Tibial nerve (tissue), 4 donors: ENCODE measurements at regions not wholly inside any gene's neighbourhood (a gene's known extent, or its start where the extent isn't known, plus 50 kb on each side); places are given as distances from the start of the nearest gene placed in this dataset.

Experiments used
- DNase-seq, 2 donors: peaks; one replicate each; pipeline ENCODE4 v3.0.0-alpha.2; 2019; ENCODE audit warnings: low spot score in 2 of 2
- H3K27ac ChIP-seq, 4 donors: fragments of 200-600 bp; sonication (generic) in 3 of 4; one replicate each; pipeline ENCODE4 v1.5.1; 2017 to 2019; ENCODE audit warnings: mild to moderate bottlenecking in 1 of 4
- H3K27me3 ChIP-seq, 2 donors: fragments of 200-600 bp; sonication (generic) in 1 of 2; one replicate each; pipeline versions ENCODE4 v1.5.1 to v1.6.0; 2017 to 2019
- H3K36me3 ChIP-seq, 3 donors: fragments of 200-600 bp; sonication (generic); one replicate each; pipeline ENCODE4 v1.5.1; 2018 to 2019
- H3K4me1 ChIP-seq, 4 donors: fragments of 200-600 bp; sonication (generic) in 3 of 4; one replicate each; pipeline ENCODE4 v1.5.1; 2017 to 2019
- H3K4me3 ChIP-seq, 4 donors: fragments of 200-600 bp; sonication (generic) in 3 of 4; one replicate each; pipeline ENCODE4 v1.5.1; 2017 to 2019; ENCODE audit warnings: mild to moderate bottlenecking in 1 of 4, moderate library complexity in 1 of 4
- H3K9me3 ChIP-seq, 4 donors: fragments of 200-600 bp; sonication (generic) in 3 of 4; one replicate each; pipeline ENCODE4 v1.5.1; 2017 to 2019
- EP300 ChIP-seq, 2 donors: sonication (generic); formaldehyde crosslinking; IDR thresholded peaks; one replicate each; pipeline ENCODE4 v1.6.1; 2017; ENCODE audit warnings: antibody characterized with exemption in 2 of 2, mild to moderate bottlenecking in 1 of 2
- POLR2A ChIP-seq, 2 donors: fragments of 450-650 bp; IDR thresholded peaks; one replicate each; pipeline ENCODE4 v1.6.1; 2017; ENCODE audit warnings: antibody characterized with exemption in 2 of 2, mild to moderate bottlenecking in 2 of 2, moderate library complexity in 2 of 2
- WGBS, 2 donors: methylation state at CpG; one replicate each; pipeline ENCODE4 v1.1.5; 2018; 5-methylcytosine and 5-hydroxymethylcytosine counted together
- TF ChIP-seq, protein P1 (sequence below), 5 experiments: fragments of 200-600 bp in 3 of 5; fragments of 450-650 bp in 2 of 5; sonication (generic) in 3 of 5; IDR thresholded peaks; one replicate each; pipeline ENCODE4 v1.5.1; 2016 to 2019; ENCODE audit warnings: antibody characterized with exemption in 5 of 5, mild to moderate bottlenecking in 3 of 5, moderate library complexity in 2 of 5

GRCh38 chr10:21052072-21052708 lies 155.1 kb upstream of the NEBL start:
- no peak overlapping the region for H3K27ac ChIP-seq
- H3K36me3 ChIP-seq, result peaks cover 0 to 5% (median 0%) of the 10 kb centered on the region in 3 donors
- TF ChIP-seq EP300 (IDR thresholded peaks at IDR 0.05) (no peak), POLR2A (IDR thresholded peaks at IDR 0.05) (no peak)
- TF ChIP-seq, protein P1, sequence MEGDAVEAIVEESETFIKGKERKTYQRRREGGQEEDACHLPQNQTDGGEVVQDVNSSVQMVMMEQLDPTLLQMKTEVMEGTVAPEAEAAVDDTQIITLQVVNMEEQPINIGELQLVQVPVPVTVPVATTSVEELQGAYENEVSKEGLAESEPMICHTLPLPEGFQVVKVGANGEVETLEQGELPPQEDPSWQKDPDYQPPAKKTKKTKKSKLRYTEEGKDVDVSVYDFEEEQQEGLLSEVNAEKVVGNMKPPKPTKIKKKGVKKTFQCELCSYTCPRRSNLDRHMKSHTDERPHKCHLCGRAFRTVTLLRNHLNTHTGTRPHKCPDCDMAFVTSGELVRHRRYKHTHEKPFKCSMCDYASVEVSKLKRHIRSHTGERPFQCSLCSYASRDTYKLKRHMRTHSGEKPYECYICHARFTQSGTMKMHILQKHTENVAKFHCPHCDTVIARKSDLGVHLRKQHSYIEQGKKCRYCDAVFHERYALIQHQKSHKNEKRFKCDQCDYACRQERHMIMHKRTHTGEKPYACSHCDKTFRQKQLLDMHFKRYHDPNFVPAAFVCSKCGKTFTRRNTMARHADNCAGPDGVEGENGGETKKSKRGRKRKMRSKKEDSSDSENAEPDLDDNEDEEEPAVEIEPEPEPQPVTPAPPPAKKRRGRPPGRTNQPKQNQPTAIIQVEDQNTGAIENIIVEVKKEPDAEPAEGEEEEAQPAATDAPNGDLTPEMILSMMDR (IDR thresholded peaks at IDR 0.05), result no peak
- no peak for DNase-seq
- no peaks in the 10 kb centered on the region for H3K27me3 ChIP-seq
- H3K4me1 ChIP-seq, result no peaks in the 10 kb centered on the region
- peaks cover 0 to 19% (median 0%) of the 10 kb centered on the region in 4 donors for H3K9me3 ChIP-seq
- WGBS, 2 donors, result 74 to 90% methylated on average over 5 of the region's 5 CpGs
- H3K4me3 ChIP-seq, result no peak overlapping the region

GRCh38 chr10:21049482-21049881 lies 152.4 kb upstream of the NEBL start:
- Histone ChIP-seq H3K36me3 (peaks cover 0 to 5% (median 0%) of the 10 kb centered on the region in 3 donors), H3K4me1 (peaks cover 0 to 5% (median 0%) of the 10 kb centered on the region in 4 donors), H3K4me3 (no peak overlapping the region), H3K27me3 (no peaks in the 10 kb centered on the region), H3K27ac (no peak overlapping the region), H3K9me3 (peaks cover 0 to 19% (median 0%) of the 10 kb centered on the region in 4 donors)
- TF ChIP-seq POLR2A (IDR thresholded peaks at IDR 0.05), result no peak
- TF ChIP-seq EP300 (IDR thresholded peaks at IDR 0.05), result no peak
- TF ChIP-seq, protein P1 (IDR thresholded peaks at IDR 0.05), result no peak
- WGBS, 2 donors, result 85 to 89% methylated on average over 3 of the region's 3 CpGs
- no peak for DNase-seq

GRCh38 chr10:21048068-21048467 lies 151.0 kb upstream of the NEBL start:
- DNase-seq, result no peak
- 80 to 82% methylated on average over 6 of the region's 6 CpGs for WGBS, 2 donors

GRCh38 chr10:21047511-21047910 lies 150.4 kb upstream of the NEBL start:
- Histone ChIP-seq H3K36me3 (peaks cover 0 to 3% (median 0%) of the 10 kb centered on the region in 3 donors), H3K27ac (no peak overlapping the region), H3K27me3 (no peaks in the 10 kb centered on the region), H3K4me3 (no peak overlapping the region), H3K4me1 (peaks cover 0 to 7% (median 0%) of the 10 kb centered on the region in 4 donors), H3K9me3 (peaks cover 0 to 18% (median 0%) of the 10 kb centered on the region in 4 donors)
- WGBS, 2 donors, result 94 to 95% methylated on average over 3 of the region's 3 CpGs
- no peak for DNase-seq
- no peak for TF ChIP-seq POLR2A (IDR thresholded peaks at IDR 0.05)
- TF ChIP-seq, protein P1 (IDR thresholded peaks at IDR 0.05), result no peak
- TF ChIP-seq EP300 (IDR thresholded peaks at IDR 0.05), result no peak

More at GRCh38 chr10:21048068-21048467, 151.0 kb upstream of the NEBL start:
- TF ChIP-seq, protein P1 (IDR thresholded peaks at IDR 0.05), result no peak
- TF ChIP-seq EP300 (IDR thresholded peaks at IDR 0.05), result no peak
- no peak for TF ChIP-seq POLR2A (IDR thresholded peaks at IDR 0.05)
- peaks cover 0 to 19% (median 0%) of the 10 kb centered on the region in 4 donors for H3K9me3 ChIP-seq
- H3K36me3 ChIP-seq, result peaks cover 0 to 5% (median 0%) of the 10 kb centered on the region in 3 donors
- H3K4me1 ChIP-seq, result peaks cover 0 to 7% (median 0%) of the 10 kb centered on the region in 4 donors
- no peak overlapping the region for H3K4me3 ChIP-seq
- no peak overlapping the region for H3K27ac ChIP-seq
- H3K27me3 ChIP-seq, result no peaks in the 10 kb centered on the region

GRCh38 chr10:21047096-21047495 lies 150.0 kb upstream of the NEBL start:
- H3K27me3 ChIP-seq, result no peaks in the 10 kb centered on the region
- H3K36me3 ChIP-seq, result no peaks in the 10 kb centered on the region
- no peak for DNase-seq
- peaks cover 0 to 7% (median 0%) of the 10 kb centered on the region in 4 donors for H3K4me1 ChIP-seq
- no peak overlapping the region for H3K4me3 ChIP-seq
- TF ChIP-seq, protein P1 (IDR thresholded peaks at IDR 0.05), result no peak
- TF ChIP-seq EP300 (IDR thresholded peaks at IDR 0.05) (no peak), POLR2A (IDR thresholded peaks at IDR 0.05) (no peak)
- no peak overlapping the region for H3K27ac ChIP-seq
- peaks cover 0 to 15% (median 0%) of the 10 kb centered on the region in 4 donors for H3K9me3 ChIP-seq
